ENCODE measurements at regions not wholly inside any gene's neighbourhood (a gene's known extent, or its start where the extent isn't known, plus 50 kb on each side); places are given as distances from the start of the nearest gene placed in this dataset.

DNA sequence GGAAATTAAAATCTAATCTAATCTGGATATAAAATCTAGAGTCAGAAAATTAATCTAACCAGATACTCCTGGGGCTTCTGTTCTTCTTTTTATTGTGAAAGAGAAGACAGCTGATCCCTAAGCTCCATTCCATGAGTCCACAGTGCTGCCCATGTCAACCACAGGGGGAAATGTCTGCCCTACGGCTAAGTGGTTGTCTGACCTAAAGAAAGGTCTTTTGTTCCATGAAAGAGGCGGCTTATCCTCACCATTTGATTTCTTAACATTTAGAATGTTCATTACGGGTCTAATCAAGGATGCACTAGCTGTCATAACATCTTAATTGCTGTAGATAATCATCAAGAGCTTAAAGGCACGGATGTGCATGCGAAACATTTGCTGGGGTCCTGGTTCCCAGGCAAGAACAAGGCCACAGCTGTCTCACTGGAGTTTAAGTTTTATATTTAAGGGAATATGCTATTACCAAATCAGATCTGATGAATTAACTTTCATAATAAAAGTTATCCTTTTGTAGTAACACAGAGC, 162.6 kb downstream of the PAX3 start:
- H3K4ac ChIP-seq (ENCODE audit: low read depth, low read length): no peak overlapping the region
- no peak overlapping the region for H2AK9ac ChIP-seq (replicated peaks; ENCODE audit: low read depth, low read length, poor library complexity)
- no peak overlapping the region for H4K5ac ChIP-seq (ENCODE audit: low read depth, low read length)
- BruUV-seq (replicated peaks): no TSS peak
- intact Hi-C loops (cut with micrococcal nuclease): no loop called here
- no peak overlapping the region for H4K91ac ChIP-seq (ENCODE audit: insufficient read depth, low read depth, low read length)
- no peak overlapping the region for H3K27ac ChIP-seq (ENCODE audit: insufficient read depth, low read length)
- no peaks in the 10 kb centered on the region for H3K4me1 ChIP-seq (ENCODE audit: control insufficient read depth, insufficient read depth, low read length)
- no peak for ATAC-seq (ENCODE audit: low read depth)
- H3K9me1 ChIP-seq (ENCODE audit: insufficient read depth, low read length): no peaks in the 10 kb centered on the region
- H2AFZ ChIP-seq (replicated peaks; ENCODE audit: low read length, poor library complexity): no peak overlapping the region
- H3K36me3 ChIP-seq (ENCODE audit: control insufficient read depth, insufficient read depth, low read length): no peaks in the 10 kb centered on the region
- CTCF ChIA-PET: no interaction called here
- no CpG with 5 or more reads among the region's 5 CpGs for WGBS, 2 experiments (ENCODE audit: extremely low coverage in 2 of 2, insufficient read length in 1 of 2)
- H3K56ac ChIP-seq (ENCODE audit: extremely low read depth, insufficient read depth, low read length): no peak overlapping the region
- H2BK120ac ChIP-seq (ENCODE audit: low read depth, low read length): no peak overlapping the region
- H3K79me1 ChIP-seq (ENCODE audit: low read depth in 1 of 2, low read length in 2 of 2): no peaks in the 10 kb centered on the region
- no peak for DNase-seq
- no peak overlapping the region for H2BK15ac ChIP-seq (ENCODE audit: low read depth, low read length)
- no peaks in the 10 kb centered on the region for H3K9me3 ChIP-seq (ENCODE audit: control insufficient read depth, insufficient read depth, low read length)
- no peak overlapping the region for H3K4me3 ChIP-seq (ENCODE audit: insufficient read depth, low read depth, low read length)
- no peak overlapping the region for H3K18ac ChIP-seq (ENCODE audit: low read depth, low read length)
- no peak overlapping the region for H3K9ac ChIP-seq (ENCODE audit: low read depth, low read length)
- POLR2A ChIA-PET (ENCODE audit: unreplicated experiment): no interaction called here
- TF ChIP-seq, protein P1, sequence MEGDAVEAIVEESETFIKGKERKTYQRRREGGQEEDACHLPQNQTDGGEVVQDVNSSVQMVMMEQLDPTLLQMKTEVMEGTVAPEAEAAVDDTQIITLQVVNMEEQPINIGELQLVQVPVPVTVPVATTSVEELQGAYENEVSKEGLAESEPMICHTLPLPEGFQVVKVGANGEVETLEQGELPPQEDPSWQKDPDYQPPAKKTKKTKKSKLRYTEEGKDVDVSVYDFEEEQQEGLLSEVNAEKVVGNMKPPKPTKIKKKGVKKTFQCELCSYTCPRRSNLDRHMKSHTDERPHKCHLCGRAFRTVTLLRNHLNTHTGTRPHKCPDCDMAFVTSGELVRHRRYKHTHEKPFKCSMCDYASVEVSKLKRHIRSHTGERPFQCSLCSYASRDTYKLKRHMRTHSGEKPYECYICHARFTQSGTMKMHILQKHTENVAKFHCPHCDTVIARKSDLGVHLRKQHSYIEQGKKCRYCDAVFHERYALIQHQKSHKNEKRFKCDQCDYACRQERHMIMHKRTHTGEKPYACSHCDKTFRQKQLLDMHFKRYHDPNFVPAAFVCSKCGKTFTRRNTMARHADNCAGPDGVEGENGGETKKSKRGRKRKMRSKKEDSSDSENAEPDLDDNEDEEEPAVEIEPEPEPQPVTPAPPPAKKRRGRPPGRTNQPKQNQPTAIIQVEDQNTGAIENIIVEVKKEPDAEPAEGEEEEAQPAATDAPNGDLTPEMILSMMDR (conservative IDR thresholded peaks at IDR 0.05; ENCODE audit: low read depth, low read length): no peak
- TF ChIP-seq RCOR1 (IDR thresholded peaks at IDR 0.05; ENCODE audit: insufficient replicate concordance, low read length) (no peak), BHLHE40 (IDR thresholded peaks at IDR 0.05; ENCODE audit: low read depth, low read length) (no peak)
- H3K27me3 ChIP-seq (ENCODE audit: control insufficient read depth, insufficient read depth, low read length): no peaks in the 10 kb centered on the region
- H4K8ac ChIP-seq (ENCODE audit: low read depth in 2 of 2, low read length in 2 of 2): no peak overlapping the region
- no peak overlapping the region for H2BK20ac ChIP-seq (ENCODE audit: low read depth, low read length)
- no peaks in the 10 kb centered on the region for H4K20me1 ChIP-seq (ENCODE audit: insufficient read depth, low read length)
- H3K4me2 ChIP-seq (ENCODE audit: low read depth, low read length): no peak overlapping the region
- no peak overlapping the region for H3K14ac ChIP-seq (replicated peaks; ENCODE audit: low read depth, low read length)
- in situ Hi-C loops (cut with MboI; ENCODE audit: low sequenced_read_pairs): no loop called here
- H3K23ac ChIP-seq (ENCODE audit: low read depth, low read length): no peak overlapping the region
- H2BK5ac ChIP-seq (ENCODE audit: low read depth, low read length, poor library complexity, severe bottlenecking): no peak overlapping the region
- dilution Hi-C loops (cut with HindIII; ENCODE audit: low sequenced_read_pairs, unreplicated experiment): no loop called here
- H2AK5ac ChIP-seq (ENCODE audit: low read depth, low read length): no peak overlapping the region
